ENCODE measurements at regions not wholly inside any gene's neighbourhood (a gene's known extent, or its start where the extent isn't known, plus 50 kb on each side); places are given as distances from the start of the nearest gene placed in this dataset.

GRCh38 chr1:209218981-209219380 lies 364.5 kb upstream of the CAMK1G start:
- TF ChIP-seq POLR2AphosphoS5 (IDR thresholded peaks at IDR 0.05; ENCODE audit: low read depth, low read length), result no peak
- no peak for TF ChIP-seq SIN3A (IDR thresholded peaks at IDR 0.05; ENCODE audit: borderline replicate concordance, insufficient read depth, low read length)
- TF ChIP-seq TAF1 (IDR thresholded peaks at IDR 0.05; ENCODE audit: borderline replicate concordance, insufficient read depth, low read length), result no peak
- no peak for TF ChIP-seq REST (IDR thresholded peaks at IDR 0.05; ENCODE audit: insufficient read depth in 1 of 2, low read depth in 2 of 2, low read length in 2 of 2)
- TF ChIP-seq FOXP2 (optimal IDR thresholded peaks at IDR 0.05; ENCODE audit: borderline replicate concordance, extremely low read depth, extremely low read length, insufficient read depth), result no peak

GRCh38 chr1:209219791-209220524 lies 363.6 kb upstream of the CAMK1G start:
- TF ChIP-seq TAF1 (IDR thresholded peaks at IDR 0.05; ENCODE audit: borderline replicate concordance, insufficient read depth, low read length), result no peak
- TF ChIP-seq POLR2AphosphoS5 (IDR thresholded peaks at IDR 0.05; ENCODE audit: low read depth, low read length), result no peak
- TF ChIP-seq SIN3A (IDR thresholded peaks at IDR 0.05; ENCODE audit: borderline replicate concordance, insufficient read depth, low read length), result no peak
- no peak for TF ChIP-seq REST (IDR thresholded peaks at IDR 0.05; ENCODE audit: insufficient read depth in 1 of 2, low read depth in 2 of 2, low read length in 2 of 2)
- no peak for TF ChIP-seq FOXP2 (optimal IDR thresholded peaks at IDR 0.05; ENCODE audit: borderline replicate concordance, extremely low read depth, extremely low read length, insufficient read depth)

GRCh38 chr1:209222826-209223225 lies 360.7 kb upstream of the CAMK1G start:
- no peak for TF ChIP-seq REST (IDR thresholded peaks at IDR 0.05; ENCODE audit: insufficient read depth in 1 of 2, low read depth in 2 of 2, low read length in 2 of 2)
- no peak for TF ChIP-seq TAF1 (IDR thresholded peaks at IDR 0.05; ENCODE audit: borderline replicate concordance, insufficient read depth, low read length)
- no peak for TF ChIP-seq SIN3A (IDR thresholded peaks at IDR 0.05; ENCODE audit: borderline replicate concordance, insufficient read depth, low read length)
- no peak for TF ChIP-seq FOXP2 (optimal IDR thresholded peaks at IDR 0.05; ENCODE audit: borderline replicate concordance, extremely low read depth, extremely low read length, insufficient read depth)
- TF ChIP-seq POLR2AphosphoS5 (IDR thresholded peaks at IDR 0.05; ENCODE audit: low read depth, low read length), result no peak

- TF ChIP-seq FOXP2 (optimal IDR thresholded peaks at IDR 0.05; ENCODE audit: borderline replicate concordance, extremely low read depth, extremely low read length, insufficient read depth) (no peak), SIN3A (IDR thresholded peaks at IDR 0.05; ENCODE audit: borderline replicate concordance, insufficient read depth, low read length) (no peak), REST (IDR thresholded peaks at IDR 0.05; ENCODE audit: insufficient read depth in 1 of 2, low read depth in 2 of 2, low read length in 2 of 2) (no peak), POLR2AphosphoS5 (IDR thresholded peaks at IDR 0.05; ENCODE audit: low read depth, low read length) (no peak), TAF1 (IDR thresholded peaks at IDR 0.05; ENCODE audit: borderline replicate concordance, insufficient read depth, low read length) (no peak)
Measured at GRCh38 chr1:209223791-209224190, 359.7 kb upstream of the CAMK1G start.

Data from PFSK-1 (cell line).